ENCODE measurements at regions not wholly inside any gene's neighbourhood (a gene's known extent, or its start where the extent isn't known, plus 50 kb on each side); places are given as distances from the start of the nearest gene placed in this dataset.
A peak's percentile ranks its signal among the peaks of the same experiment; 100 is the strongest.

- H3K27ac ChIP-seq (ENCODE audit: control insufficient read depth, insufficient read depth, low read length): peak overlapping the region; percentile 5
- H3K9me3 ChIP-seq (ENCODE audit: control insufficient read depth, low read depth, low read length): no peaks in the 10 kb centered on the region
- TF ChIP-seq EZH2 (IDR thresholded peaks at IDR 0.05; ENCODE audit: low read length): no peak
- no peak for TF ChIP-seq CTCF (optimal IDR thresholded peaks at IDR 0.05 in 1 of 3, IDR thresholded peaks at IDR 0.05 in 1 of 3, conservative IDR thresholded peaks at IDR 0.05 in 1 of 3; ENCODE audit: extremely low read depth in 1 of 3, insufficient read depth in 2 of 3, low read length in 3 of 3)
- peak overlapping the region; percentile 17 for H2AFZ ChIP-seq (ENCODE audit: control insufficient read depth, low read length)
- no peak overlapping the region for H3K9ac ChIP-seq (ENCODE audit: control insufficient read depth, extremely low read depth, insufficient read depth, low read length)
- H3K4me1 ChIP-seq (ENCODE audit: control insufficient read depth, extremely low read depth, insufficient read depth, low read length): peaks cover 9% of the 10 kb centered on the region
- no peak overlapping the region for H3K4me3 ChIP-seq (ENCODE audit: control insufficient read depth in 2 of 3, extremely low read depth in 1 of 3, insufficient read depth in 2 of 3, low read depth in 1 of 3, low read length in 3 of 3)
- no peaks in the 10 kb centered on the region for H3K27me3 ChIP-seq (ENCODE audit: control insufficient read depth, extremely low read depth, insufficient read depth, low read length)
- no peaks in the 10 kb centered on the region for H3K36me3 ChIP-seq (ENCODE audit: control insufficient read depth in 2 of 2, extremely low read depth in 1 of 2, insufficient read depth in 2 of 2, low read length in 2 of 2)
- H4K20me1 ChIP-seq (ENCODE audit: control insufficient read depth, extremely low read depth, insufficient read depth, low read length): no peaks in the 10 kb centered on the region
- no peak overlapping the region for H3K4me2 ChIP-seq (ENCODE audit: control insufficient read depth, extremely low read depth, insufficient read depth, low read depth, low read length)
- DNase-seq (ENCODE audit: low read depth, low spot score) (no peak), FAIRE-seq (peak; percentile 66)
- H3K79me2 ChIP-seq (ENCODE audit: control insufficient read depth, insufficient read depth, low read length): no peaks in the 10 kb centered on the region
- H3K9me1 ChIP-seq (ENCODE audit: control insufficient read depth, extremely low read depth, insufficient read depth, low read length): no peaks in the 10 kb centered on the region
- dilution Hi-C loops (cut with MboI; ENCODE audit: extremely low pct_ligation_motif_present, low sequenced_read_pairs): no loop called here
Observed at GRCh38 chr7:33799766-33800165, 105.6 kb upstream of the BMPER start.

GRCh38 chr7:33802600-33802999, 102.7 kb upstream of the BMPER start:
- Histone ChIP-seq H2AFZ (ENCODE audit: control insufficient read depth, low read length) (no peak overlapping the region), H3K4me3 (ENCODE audit: control insufficient read depth in 2 of 3, extremely low read depth in 1 of 3, insufficient read depth in 2 of 3, low read depth in 1 of 3, low read length in 3 of 3) (no peak overlapping the region), H3K27ac (ENCODE audit: control insufficient read depth, insufficient read depth, low read length) (no peak overlapping the region), H3K9me3 (ENCODE audit: control insufficient read depth, low read depth, low read length) (no peaks in the 10 kb centered on the region), H3K36me3 (ENCODE audit: control insufficient read depth in 2 of 2, extremely low read depth in 1 of 2, insufficient read depth in 2 of 2, low read length in 2 of 2) (no peaks in the 10 kb centered on the region), H4K20me1 (ENCODE audit: control insufficient read depth, extremely low read depth, insufficient read depth, low read length) (no peaks in the 10 kb centered on the region), H3K79me2 (ENCODE audit: control insufficient read depth, insufficient read depth, low read length) (no peaks in the 10 kb centered on the region), H3K4me1 (ENCODE audit: control insufficient read depth, extremely low read depth, insufficient read depth, low read length) (peaks cover 22% of the 10 kb centered on the region), H3K9me1 (ENCODE audit: control insufficient read depth, extremely low read depth, insufficient read depth, low read length) (no peaks in the 10 kb centered on the region), H3K27me3 (ENCODE audit: control insufficient read depth, extremely low read depth, insufficient read depth, low read length) (no peaks in the 10 kb centered on the region), H3K9ac (ENCODE audit: control insufficient read depth, extremely low read depth, insufficient read depth, low read length) (no peak overlapping the region), H3K4me2 (ENCODE audit: control insufficient read depth, extremely low read depth, insufficient read depth, low read depth, low read length) (no peak overlapping the region)
- no peak for FAIRE-seq
- DNase-seq (ENCODE audit: low read depth, low spot score): no peak
- dilution Hi-C loops (cut with MboI; ENCODE audit: extremely low pct_ligation_motif_present, low sequenced_read_pairs): no loop called here
- TF ChIP-seq CTCF (optimal IDR thresholded peaks at IDR 0.05 in 1 of 3, IDR thresholded peaks at IDR 0.05 in 1 of 3, conservative IDR thresholded peaks at IDR 0.05 in 1 of 3; ENCODE audit: extremely low read depth in 1 of 3, insufficient read depth in 2 of 3, low read length in 3 of 3) (no peak), EZH2 (IDR thresholded peaks at IDR 0.05; ENCODE audit: low read length) (no peak)

Data from keratinocyte (primary cell).